ENCODE measurements at regions not wholly inside any gene's neighbourhood (a gene's known extent, or its start where the extent isn't known, plus 50 kb on each side); places are given as distances from the start of the nearest gene placed in this dataset.

DNA sequence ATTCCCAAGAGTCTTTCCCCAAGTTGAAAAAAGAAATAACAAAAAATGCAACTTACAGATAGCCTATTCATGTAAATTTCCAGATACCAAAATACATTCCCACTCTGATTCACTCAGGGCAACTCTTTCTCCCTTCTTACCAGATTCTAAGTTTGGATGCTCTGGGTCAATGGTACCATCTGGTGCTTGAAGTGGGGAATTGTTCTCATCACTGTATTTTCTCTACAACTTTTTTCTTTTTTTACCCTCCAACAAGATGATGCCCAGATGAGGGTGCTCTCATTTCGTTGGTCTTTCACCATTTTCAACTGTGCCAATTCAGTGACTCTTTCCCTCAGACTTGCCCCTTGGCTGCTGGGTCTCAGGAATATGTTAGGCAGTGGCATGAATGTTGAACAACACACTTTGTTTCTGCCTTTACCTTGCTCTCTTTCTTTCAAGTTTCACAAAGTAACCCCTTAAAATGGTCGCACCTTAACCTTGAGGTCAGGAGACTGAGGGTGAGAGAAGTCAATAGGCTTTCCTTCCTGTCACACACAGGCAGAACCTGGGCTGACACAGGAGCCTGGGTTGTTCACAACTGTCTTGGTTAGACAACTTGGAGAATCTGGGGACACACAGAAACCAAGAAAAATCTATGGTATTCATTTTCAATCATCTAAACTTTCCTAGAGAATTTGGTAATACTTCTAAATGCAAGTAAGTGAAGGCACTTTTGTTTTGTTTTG is 330.7 kb upstream of the SLCO3A1 start:
- TF ChIP-seq, protein P1, sequence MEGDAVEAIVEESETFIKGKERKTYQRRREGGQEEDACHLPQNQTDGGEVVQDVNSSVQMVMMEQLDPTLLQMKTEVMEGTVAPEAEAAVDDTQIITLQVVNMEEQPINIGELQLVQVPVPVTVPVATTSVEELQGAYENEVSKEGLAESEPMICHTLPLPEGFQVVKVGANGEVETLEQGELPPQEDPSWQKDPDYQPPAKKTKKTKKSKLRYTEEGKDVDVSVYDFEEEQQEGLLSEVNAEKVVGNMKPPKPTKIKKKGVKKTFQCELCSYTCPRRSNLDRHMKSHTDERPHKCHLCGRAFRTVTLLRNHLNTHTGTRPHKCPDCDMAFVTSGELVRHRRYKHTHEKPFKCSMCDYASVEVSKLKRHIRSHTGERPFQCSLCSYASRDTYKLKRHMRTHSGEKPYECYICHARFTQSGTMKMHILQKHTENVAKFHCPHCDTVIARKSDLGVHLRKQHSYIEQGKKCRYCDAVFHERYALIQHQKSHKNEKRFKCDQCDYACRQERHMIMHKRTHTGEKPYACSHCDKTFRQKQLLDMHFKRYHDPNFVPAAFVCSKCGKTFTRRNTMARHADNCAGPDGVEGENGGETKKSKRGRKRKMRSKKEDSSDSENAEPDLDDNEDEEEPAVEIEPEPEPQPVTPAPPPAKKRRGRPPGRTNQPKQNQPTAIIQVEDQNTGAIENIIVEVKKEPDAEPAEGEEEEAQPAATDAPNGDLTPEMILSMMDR (IDR thresholded peaks at IDR 0.05): peak; percentile 55 to 74 (median 66)
- TF ChIP-seq POLR2A (IDR thresholded peaks at IDR 0.05): no peak
